ENCODE measurements at regions not wholly inside any gene's neighbourhood (a gene's known extent, or its start where the extent isn't known, plus 50 kb on each side); places are given as distances from the start of the nearest gene placed in this dataset.

DNA sequence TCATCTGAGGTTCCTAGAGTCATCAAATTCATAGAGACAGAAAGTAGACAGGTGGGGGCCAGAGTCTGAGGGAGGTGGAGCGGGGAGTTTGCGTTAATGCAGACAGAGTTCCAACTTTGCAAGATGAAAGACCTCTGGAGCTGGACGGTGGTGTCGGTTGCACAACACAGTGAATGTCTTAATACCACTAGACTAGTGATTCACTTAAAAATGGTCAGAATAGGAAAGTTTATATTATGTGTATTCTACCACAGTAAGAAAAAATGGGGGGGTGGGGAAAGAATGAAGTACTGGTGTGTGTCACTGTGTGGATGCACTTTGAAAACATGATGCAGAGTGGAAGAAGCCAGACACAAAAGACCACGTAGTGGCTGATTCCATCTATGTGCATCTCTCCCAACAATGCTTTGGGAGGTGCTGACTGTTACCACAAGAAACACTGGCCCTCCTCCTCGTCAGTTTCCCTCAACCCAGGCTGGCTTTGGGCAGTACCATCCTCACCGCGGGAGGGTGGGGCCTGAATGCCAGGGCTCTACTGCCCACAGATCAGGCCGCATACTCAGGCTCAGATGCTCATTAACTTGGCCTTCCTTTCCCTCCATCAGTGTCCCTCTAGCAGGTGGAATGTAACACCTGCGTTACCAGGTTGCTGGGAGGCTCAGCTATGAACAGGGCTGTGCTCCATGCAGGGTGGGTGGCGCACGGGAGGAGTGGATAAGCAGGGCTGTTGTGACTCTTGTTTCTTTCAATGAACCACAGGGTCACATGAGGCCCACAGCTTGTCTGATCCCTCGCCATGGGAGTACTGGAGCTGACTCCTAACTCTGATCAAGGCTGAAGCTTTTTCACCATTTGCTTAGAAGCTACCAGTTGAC is 297.0 kb downstream of the CTTN start:
- no peaks in the 10 kb centered on the region for H3K36me3 ChIP-seq
- WGBS, 3 donors: 81 to 87% (median 83%) methylated on average over 13 of the region's 13 CpGs
- no peaks in the 10 kb centered on the region for H3K4me1 ChIP-seq (ENCODE audit: insufficient read depth)
- no peak for TF ChIP-seq EP300 (IDR thresholded peaks at IDR 0.05)
- TF ChIP-seq, protein P1, sequence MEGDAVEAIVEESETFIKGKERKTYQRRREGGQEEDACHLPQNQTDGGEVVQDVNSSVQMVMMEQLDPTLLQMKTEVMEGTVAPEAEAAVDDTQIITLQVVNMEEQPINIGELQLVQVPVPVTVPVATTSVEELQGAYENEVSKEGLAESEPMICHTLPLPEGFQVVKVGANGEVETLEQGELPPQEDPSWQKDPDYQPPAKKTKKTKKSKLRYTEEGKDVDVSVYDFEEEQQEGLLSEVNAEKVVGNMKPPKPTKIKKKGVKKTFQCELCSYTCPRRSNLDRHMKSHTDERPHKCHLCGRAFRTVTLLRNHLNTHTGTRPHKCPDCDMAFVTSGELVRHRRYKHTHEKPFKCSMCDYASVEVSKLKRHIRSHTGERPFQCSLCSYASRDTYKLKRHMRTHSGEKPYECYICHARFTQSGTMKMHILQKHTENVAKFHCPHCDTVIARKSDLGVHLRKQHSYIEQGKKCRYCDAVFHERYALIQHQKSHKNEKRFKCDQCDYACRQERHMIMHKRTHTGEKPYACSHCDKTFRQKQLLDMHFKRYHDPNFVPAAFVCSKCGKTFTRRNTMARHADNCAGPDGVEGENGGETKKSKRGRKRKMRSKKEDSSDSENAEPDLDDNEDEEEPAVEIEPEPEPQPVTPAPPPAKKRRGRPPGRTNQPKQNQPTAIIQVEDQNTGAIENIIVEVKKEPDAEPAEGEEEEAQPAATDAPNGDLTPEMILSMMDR (IDR thresholded peaks at IDR 0.05): no peak
- TF ChIP-seq POLR2A (IDR thresholded peaks at IDR 0.05): no peak
- H3K27ac ChIP-seq: no peak overlapping the region
- no peaks in the 10 kb centered on the region for H3K27me3 ChIP-seq
- no peaks in the 10 kb centered on the region for H3K9me3 ChIP-seq
- H3K4me3 ChIP-seq: no peak overlapping the region
- DNase-seq: no peak
- intact Hi-C loops (cut with DNase I): no loop called here

DNA sequence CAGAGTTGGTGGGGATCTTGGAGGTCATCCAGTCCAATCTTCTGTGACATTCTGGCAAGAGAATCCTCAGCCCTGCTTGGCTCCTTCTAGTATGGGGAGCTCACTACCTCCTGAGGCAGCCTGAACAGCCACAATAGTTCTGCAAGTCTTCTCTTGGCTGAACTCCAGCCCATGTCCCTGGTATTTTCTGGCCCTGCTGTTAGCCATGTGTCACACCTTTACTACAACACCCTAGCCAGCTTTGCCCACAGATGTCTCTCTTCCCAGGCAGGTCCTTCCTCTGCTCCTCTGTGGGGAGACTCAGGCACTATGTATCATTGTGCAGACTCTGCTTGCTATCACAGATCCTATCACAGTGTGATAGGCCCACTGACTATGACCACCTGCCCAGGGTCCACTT is 297.7 kb downstream of the CTTN start:
- Histone ChIP-seq H3K36me3 (no peaks in the 10 kb centered on the region), H3K27ac (no peak overlapping the region), H3K4me1 (ENCODE audit: insufficient read depth) (no peaks in the 10 kb centered on the region), H3K9me3 (no peaks in the 10 kb centered on the region), H3K4me3 (no peak overlapping the region), H3K27me3 (no peaks in the 10 kb centered on the region)
- intact Hi-C loops (cut with DNase I): no loop called here
- TF ChIP-seq EP300 (IDR thresholded peaks at IDR 0.05) (no peak), POLR2A (IDR thresholded peaks at IDR 0.05) (no peak)
- TF ChIP-seq, protein P1 (IDR thresholded peaks at IDR 0.05): no peak
- no peak for DNase-seq

DNA sequence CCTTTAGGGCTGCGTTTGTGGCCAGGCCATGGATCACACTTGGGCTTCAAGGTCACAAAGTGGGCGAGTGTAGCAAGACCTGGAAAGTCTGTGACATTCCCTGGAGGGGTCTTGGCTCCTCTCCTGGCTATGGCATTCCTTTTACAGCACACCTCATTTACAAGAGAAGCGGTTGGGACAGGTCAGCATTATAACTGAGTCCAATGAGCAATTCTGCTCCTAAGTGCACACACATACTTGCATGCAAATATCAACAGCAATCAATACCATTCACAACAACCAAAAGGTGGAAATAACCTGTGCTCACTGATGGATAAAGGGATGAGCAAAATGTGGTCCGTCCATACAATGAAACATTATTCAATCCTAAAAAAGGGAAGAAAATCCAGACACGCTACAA is 298.2 kb downstream of the CTTN start:
- intact Hi-C loops (cut with DNase I): no loop called here
- no peaks in the 10 kb centered on the region for H3K9me3 ChIP-seq
- 87 to 89% (median 88%) methylated on average over 5 of the region's 5 CpGs for WGBS, 3 donors
- H3K27ac ChIP-seq: no peak overlapping the region
- DNase-seq: no peak
- no peaks in the 10 kb centered on the region for H3K27me3 ChIP-seq
- no peaks in the 10 kb centered on the region for H3K36me3 ChIP-seq
- TF ChIP-seq EP300 (IDR thresholded peaks at IDR 0.05) (no peak), POLR2A (IDR thresholded peaks at IDR 0.05) (no peak)
- TF ChIP-seq, protein P1 (IDR thresholded peaks at IDR 0.05): no peak
- no peak overlapping the region for H3K4me3 ChIP-seq
- H3K4me1 ChIP-seq (ENCODE audit: insufficient read depth): no peaks in the 10 kb centered on the region

DNA sequence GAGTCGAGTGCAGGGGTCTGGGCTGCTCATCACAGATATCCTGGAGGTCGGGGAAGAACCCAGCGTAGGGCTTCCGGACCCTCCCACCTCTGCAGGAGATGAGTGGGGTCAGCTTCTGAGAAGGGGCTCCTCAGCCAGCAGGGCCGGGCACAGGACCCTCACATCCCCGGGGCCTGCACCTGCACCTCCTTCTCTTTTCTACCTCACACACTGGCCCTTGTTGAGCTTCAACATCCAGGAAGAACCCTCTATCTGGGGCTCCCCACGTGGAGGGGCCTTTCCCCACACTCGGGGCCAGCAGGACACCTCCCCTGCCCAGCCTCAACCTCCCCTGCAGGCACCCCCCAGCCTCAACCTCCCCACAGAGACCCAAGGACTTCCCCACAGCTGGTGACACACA is 299.4 kb downstream of the CTTN start:
- no peak for TF ChIP-seq POLR2A (IDR thresholded peaks at IDR 0.05)
- TF ChIP-seq, protein P1 (IDR thresholded peaks at IDR 0.05): no peak
- no peak for TF ChIP-seq EP300 (IDR thresholded peaks at IDR 0.05)
- intact Hi-C loops (cut with DNase I): no loop called here
- Histone ChIP-seq H3K27ac (no peak overlapping the region), H3K4me3 (no peak overlapping the region), H3K4me1 (ENCODE audit: insufficient read depth) (no peaks in the 10 kb centered on the region), H3K27me3 (no peaks in the 10 kb centered on the region), H3K36me3 (no peaks in the 10 kb centered on the region), H3K9me3 (no peaks in the 10 kb centered on the region)
- DNase-seq: no peak
- 78 to 83% (median 79%) methylated on average over 8 of the region's 8 CpGs for WGBS, 3 donors

All from ovary (tissue), 7 donors.